ENCODE measurements at regions not wholly inside any gene's neighbourhood (a gene's known extent, or its start where the extent isn't known, plus 50 kb on each side); places are given as distances from the start of the nearest gene placed in this dataset.

- DNase-seq (ENCODE audit: low spot score) = no peak
Measured at GRCh38 chr20:24102749-24103333, 114.3 kb upstream of the GGTLC1 start.

GRCh38 chr20:24102290-24102689 lies 113.7 kb upstream of the GGTLC1 start:
- peak; percentile 18 for DNase-seq (ENCODE audit: low spot score)

GRCh38 chr20:24100370-24101011 lies 111.9 kb upstream of the GGTLC1 start:
- DNase-seq (ENCODE audit: low spot score) = peak; percentile 69

- DNase-seq (ENCODE audit: low spot score) = no peak
Measured at GRCh38 chr20:24098886-24099285, 110.3 kb upstream of the GGTLC1 start.

- DNase-seq (ENCODE audit: low spot score) = no peak
Measured at GRCh38 chr20:24097506-24098245, 109.1 kb upstream of the GGTLC1 start.

GRCh38 chr20:24096864-24097450 lies 108.4 kb upstream of the GGTLC1 start:
- no peak for DNase-seq (ENCODE audit: low spot score)

- no peak for DNase-seq (ENCODE audit: low spot score)
Measured at GRCh38 chr20:24096264-24096663, 107.7 kb upstream of the GGTLC1 start.

GRCh38 chr20:24095756-24096155 lies 107.2 kb upstream of the GGTLC1 start:
- DNase-seq (ENCODE audit: low spot score) = no peak

GRCh38 chr20:24095303-24095702 lies 106.7 kb upstream of the GGTLC1 start:
- DNase-seq (ENCODE audit: low spot score) = no peak

- no peak for DNase-seq (ENCODE audit: low spot score)
Measured at GRCh38 chr20:24089576-24089975, 101.0 kb upstream of the GGTLC1 start.

GRCh38 chr20:24086121-24086520 lies 97.5 kb upstream of the GGTLC1 start:
- no peak for DNase-seq (ENCODE audit: low spot score)

- DNase-seq (ENCODE audit: low spot score) = no peak
Measured at GRCh38 chr20:24084281-24084680, 95.7 kb upstream of the GGTLC1 start.

GRCh38 chr20:24081077-24081476 lies 92.5 kb upstream of the GGTLC1 start:
- DNase-seq (ENCODE audit: low spot score) = no peak

- DNase-seq (ENCODE audit: low spot score) = no peak
Measured at GRCh38 chr20:24079661-24080412, 91.3 kb upstream of the GGTLC1 start.

GRCh38 chr20:24077145-24077544 lies 88.6 kb upstream of the GGTLC1 start:
- no peak for DNase-seq (ENCODE audit: low spot score)

- no peak for DNase-seq (ENCODE audit: low spot score)
Measured at GRCh38 chr20:24070679-24071078, 82.1 kb upstream of the GGTLC1 start.

- peak; percentile 10 for DNase-seq (ENCODE audit: low spot score)
Measured at GRCh38 chr20:24066076-24066700, 77.6 kb upstream of the GGTLC1 start.

- DNase-seq (ENCODE audit: low spot score) = no peak
Measured at GRCh38 chr20:24064915-24065314, 76.3 kb upstream of the GGTLC1 start.

GRCh38 chr20:24064092-24064491 lies 75.5 kb upstream of the GGTLC1 start:
- no peak for DNase-seq (ENCODE audit: low spot score)

GRCh38 chr20:24063100-24063499 lies 74.5 kb upstream of the GGTLC1 start:
- no peak for DNase-seq (ENCODE audit: low spot score)

- DNase-seq (ENCODE audit: low spot score) = no peak
Measured at GRCh38 chr20:24060851-24061590, 72.4 kb upstream of the GGTLC1 start.

Data from CD4-positive, alpha-beta T cell treated with Interleukin-15 for 4 hours (primary cell).